HK-2 (cell line): ENCODE measurements at regions not wholly inside any gene's neighbourhood (a gene's known extent, or its start where the extent isn't known, plus 50 kb on each side); places are given as distances from the start of the nearest gene placed in this dataset.

Experiments
- DNase-seq: peaks from one replicate; pipeline ENCODE4 v3.0.0-alpha.2; 2018; ENCODE audit not compliant: unreplicated experiment

- no peak for DNase-seq
These were observed 191.8 kb upstream of the NBEA start for GRCh38 chr13:34750078-34750931.

GRCh38 chr13:34751044-34751443, 191.0 kb upstream of the NBEA start:
- no peak for DNase-seq

- no peak for DNase-seq
These were observed 190.6 kb upstream of the NBEA start for GRCh38 chr13:34751492-34751891.

GRCh38 chr13:34752283-34752960, 189.6 kb upstream of the NBEA start:
- DNase-seq: no peak

- no peak for DNase-seq
These were observed 185.9 kb upstream of the NBEA start for GRCh38 chr13:34756136-34756535.

GRCh38 chr13:34756572-34756971, 185.5 kb upstream of the NBEA start:
- no peak for DNase-seq

- no peak for DNase-seq
These were observed 184.6 kb upstream of the NBEA start for GRCh38 chr13:34757441-34757840.

- no peak for DNase-seq
These were observed 183.4 kb upstream of the NBEA start for GRCh38 chr13:34758628-34759027.

- DNase-seq: no peak
These were observed 179.8 kb upstream of the NBEA start for GRCh38 chr13:34762312-34762711.

GRCh38 chr13:34764246-34764645, 177.8 kb upstream of the NBEA start:
- DNase-seq: no peak

- no peak for DNase-seq
These were observed 176.5 kb upstream of the NBEA start for GRCh38 chr13:34765446-34766180.

- DNase-seq: no peak
These were observed 174.3 kb upstream of the NBEA start for GRCh38 chr13:34767778-34768177.

GRCh38 chr13:34772206-34772605, 169.9 kb upstream of the NBEA start:
- no peak for DNase-seq

- DNase-seq: no peak
These were observed 169.2 kb upstream of the NBEA start for GRCh38 chr13:34772881-34773280.

GRCh38 chr13:34776390-34776981, 165.6 kb upstream of the NBEA start:
- no peak for DNase-seq

GRCh38 chr13:34777089-34777913, 164.8 kb upstream of the NBEA start:
- no peak for DNase-seq

- DNase-seq: no peak
These were observed 164.2 kb upstream of the NBEA start for GRCh38 chr13:34777914-34778303.

- no peak for DNase-seq
These were observed 162.9 kb upstream of the NBEA start for GRCh38 chr13:34779171-34779570.

GRCh38 chr13:34793301-34793700, 148.8 kb upstream of the NBEA start:
- DNase-seq: no peak

- no peak for DNase-seq
These were observed 138.3 kb upstream of the NBEA start for GRCh38 chr13:34803756-34804155.

- no peak for DNase-seq
These were observed 136.7 kb upstream of the NBEA start for GRCh38 chr13:34805347-34805746.
